HS-27A (cell line): ENCODE measurements at regions not wholly inside any gene's neighbourhood (a gene's known extent, or its start where the extent isn't known, plus 50 kb on each side); places are given as distances from the start of the nearest gene placed in this dataset.
A peak's percentile ranks its signal among the peaks of the same experiment; 100 is the strongest.

Experiments used
- DNase-seq: peaks from one replicate; pipeline ENCODE4 v3.0.0-alpha.2; 2012; ENCODE audit warnings: low read depth, missing footprints

DNA sequence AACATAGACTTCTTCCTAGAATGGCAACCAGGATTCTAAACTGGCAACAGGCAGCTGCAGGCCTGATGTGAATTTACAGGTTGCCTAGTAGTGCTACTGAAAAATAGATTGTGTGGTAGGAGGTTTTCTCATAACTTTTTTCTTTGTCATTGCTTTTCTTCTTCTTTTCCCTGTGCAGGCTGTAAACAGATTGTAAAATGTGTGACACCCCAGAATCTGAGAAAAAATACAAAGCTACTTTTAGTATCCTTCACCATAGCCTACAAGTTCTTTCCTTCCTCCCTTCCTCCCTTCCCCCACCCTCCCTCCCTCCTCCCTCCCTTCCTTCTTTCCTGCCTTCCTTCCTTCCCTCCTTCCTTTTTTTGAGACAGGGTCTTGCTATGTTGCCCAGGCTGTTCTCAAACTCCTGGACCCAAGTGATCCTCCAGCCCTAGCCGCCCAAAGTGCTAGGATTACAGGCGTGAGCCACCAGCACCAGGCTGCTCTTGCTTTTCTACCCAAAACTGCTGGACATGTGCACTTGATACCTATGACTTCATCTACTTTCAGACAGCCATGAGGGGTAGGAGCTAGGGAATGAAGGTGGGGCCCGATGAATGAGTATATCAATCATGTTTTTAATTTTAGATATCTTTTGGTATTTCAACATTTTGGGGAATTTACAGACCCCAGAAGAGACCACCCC, 114.2 kb upstream of the EEA1 start:
- no peak for DNase-seq

DNA sequence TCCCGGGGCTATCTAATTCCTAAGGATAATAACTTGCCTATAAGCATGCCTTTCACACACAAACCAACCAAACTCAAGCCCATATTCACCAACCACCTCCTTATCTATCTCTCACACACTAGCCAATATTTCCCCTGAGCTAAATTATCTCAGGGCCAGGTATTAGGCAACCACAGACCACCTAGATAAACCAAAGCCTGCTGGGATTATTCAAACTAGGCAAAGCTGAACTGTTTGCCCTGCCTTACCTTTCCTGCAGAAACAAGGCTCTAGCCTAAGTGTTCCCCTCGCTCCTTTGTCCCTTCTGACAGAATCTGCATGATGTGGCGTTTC, 114.7 kb upstream of the EEA1 start:
- DNase-seq: no peak

DNA sequence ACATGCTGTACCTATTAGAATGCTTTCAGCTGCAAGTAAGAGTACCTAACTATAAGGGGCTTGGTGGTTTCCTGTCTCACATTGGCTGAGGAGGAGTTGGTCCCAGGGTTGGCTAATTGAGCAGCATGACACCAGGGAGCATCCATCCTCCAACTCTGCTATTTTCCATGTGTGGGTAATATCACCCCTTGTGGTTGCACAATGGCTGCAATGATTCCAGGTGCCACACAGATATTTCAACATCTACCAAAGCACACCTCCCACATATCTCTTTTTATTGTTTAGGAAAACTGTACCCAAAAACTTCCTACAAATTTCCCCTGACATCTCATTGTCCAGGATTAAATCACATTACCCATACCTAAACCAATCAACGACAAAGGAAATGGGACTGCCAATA, 118.0 kb upstream of the EEA1 start:
- DNase-seq: no peak

DNA sequence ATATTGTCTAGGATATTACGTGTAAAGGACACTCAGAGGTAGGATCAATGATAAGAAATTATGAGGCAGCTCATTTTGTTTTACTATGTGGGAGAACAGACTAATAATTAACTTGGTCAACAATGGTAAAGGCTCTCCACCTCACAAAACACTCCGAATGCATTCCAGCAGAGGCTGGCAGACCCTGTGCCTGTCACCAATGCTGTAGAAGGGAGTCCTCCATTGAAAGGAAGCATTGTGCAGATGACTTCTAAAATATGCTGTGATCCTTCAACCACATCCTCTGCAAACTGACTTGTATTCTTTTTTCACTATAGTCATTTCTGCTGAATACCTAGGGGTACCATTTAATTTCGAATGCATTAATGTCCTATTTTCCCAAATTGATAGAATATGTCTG, 119.6 kb upstream of the EEA1 start:
- no peak for DNase-seq

DNA sequence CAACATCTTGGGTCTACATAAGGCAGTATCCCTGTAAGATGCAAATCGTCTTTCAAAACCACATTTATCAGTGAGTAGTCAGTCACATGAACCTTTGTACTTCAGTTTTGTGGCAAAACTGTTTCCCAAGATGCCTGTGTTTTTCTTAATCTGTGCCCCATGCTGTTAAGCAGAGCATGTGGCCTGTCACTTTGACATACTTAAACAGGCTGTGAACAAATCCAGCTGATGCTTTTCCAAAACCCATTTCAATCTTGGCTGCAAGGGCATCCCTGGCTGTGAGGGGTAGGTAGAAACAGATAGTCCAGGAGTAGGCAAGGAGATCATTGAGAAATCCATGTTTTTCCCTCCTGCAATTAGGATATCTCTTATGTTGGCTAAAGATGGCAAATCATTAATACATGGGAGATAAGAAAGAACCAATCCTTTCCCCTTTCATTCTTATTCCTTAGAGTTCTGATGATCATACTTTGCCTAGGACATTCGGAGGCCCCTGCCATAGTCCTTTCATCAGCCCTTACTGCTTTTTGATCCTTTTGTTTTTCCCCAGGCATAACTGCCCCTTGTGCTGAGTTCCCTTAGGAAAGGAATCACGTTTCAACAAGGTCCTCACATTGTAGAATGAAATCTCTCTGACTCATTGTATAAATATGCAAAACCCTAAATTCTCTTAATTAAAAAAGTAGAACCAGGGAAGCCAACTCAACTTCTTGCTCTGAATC, 121.1 kb upstream of the EEA1 start:
- peak; percentile 29 for DNase-seq

DNA sequence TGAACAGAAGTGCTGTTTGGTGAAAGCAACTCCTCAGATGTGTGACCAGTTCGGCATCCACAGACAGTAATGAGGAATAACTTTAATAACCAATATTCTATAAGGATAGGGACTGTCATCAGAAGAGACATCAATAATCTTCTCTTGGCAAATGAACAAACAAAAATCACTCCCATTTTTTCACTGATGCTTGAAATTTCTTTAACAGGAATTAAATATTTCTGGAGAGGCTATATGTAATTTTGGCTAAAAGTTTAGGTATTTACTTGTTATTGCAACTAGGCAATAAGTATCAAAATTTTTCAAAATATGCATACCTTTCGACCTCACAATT, 121.6 kb upstream of the EEA1 start:
- DNase-seq: no peak

DNA sequence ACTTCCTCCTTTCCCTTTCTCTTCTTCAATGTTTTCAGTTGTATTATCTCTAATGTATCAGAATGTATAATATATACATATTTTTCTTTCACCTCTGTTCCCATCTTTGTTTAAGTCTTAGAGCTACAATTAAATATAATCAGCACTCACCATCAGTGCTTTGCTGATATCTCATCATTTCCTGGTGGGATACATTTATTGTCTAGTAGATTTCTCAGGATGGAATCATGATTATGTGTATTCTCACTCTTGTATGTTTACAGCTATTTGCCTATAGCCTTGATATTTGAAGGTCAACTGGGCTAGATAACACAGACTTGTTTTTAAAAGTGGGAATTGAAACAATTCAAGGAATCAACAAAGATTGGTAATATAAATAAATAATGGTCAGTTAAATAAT, 124.9 kb upstream of the EEA1 start:
- DNase-seq: no peak

DNA sequence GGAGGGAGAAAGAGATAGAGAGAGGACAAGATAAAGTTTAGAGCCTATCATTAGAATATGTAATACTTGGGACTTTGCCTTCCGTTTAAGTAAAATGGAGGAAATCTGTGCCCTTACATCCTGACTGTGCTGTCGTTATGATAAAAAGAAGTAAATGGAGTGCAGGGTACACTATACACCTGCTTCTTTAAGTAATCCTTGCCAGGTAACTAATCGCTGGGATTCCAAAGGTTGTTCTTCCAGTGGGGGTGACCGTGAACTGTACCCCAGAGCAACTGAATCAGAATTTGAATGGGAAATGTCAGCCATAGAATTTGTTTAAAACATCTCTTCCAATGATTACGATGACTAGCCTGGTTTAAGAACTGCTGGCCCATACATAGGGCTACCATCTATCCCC, 126.1 kb upstream of the EEA1 start:
- no peak for DNase-seq

DNA sequence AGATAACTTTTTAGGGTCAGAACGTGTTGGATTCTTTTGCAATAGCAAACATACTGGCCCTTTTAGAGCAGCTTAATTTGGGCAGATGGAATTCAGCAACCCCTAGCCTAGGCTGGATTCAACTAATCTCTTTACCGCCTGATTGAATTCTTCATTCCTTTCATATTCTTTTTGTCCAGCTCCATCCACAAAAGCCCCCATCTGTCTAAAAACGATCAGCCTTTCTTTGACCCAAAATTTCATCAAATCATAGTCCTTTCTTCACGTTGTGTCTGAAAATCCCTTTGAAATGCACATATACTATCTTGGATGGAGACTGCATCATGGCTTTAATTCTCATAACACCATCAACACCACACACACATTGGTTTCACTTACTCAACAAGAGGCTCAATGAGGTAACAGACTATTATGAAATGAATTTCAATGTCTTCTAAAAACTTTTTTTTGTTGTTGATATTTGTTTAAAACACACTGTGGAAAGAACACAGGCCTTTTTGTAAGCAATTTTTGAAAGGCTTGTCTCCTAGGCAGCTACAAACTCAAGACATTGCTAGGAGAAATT, 128.0 kb upstream of the EEA1 start:
- DNase-seq: no peak

DNA sequence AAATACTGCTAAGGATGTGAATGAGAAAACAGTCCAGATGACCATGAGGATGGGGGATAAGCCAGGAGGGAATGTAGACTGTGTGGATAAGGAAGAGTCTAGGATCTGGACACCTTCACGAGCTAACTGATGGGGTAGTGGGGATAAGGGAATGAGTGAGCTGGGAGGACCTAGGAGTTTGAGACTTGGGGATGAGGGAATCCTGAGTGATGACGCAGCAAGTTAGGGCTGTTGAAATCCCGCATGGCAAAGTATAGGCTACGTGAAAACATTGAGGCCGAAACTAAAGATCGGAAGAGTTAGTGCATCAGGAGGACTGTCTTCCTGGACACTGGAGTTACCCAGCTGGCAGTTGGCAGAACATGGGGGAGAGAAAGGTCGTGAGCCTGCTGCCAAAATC, 129.2 kb upstream of the EEA1 start:
- DNase-seq: no peak

DNA sequence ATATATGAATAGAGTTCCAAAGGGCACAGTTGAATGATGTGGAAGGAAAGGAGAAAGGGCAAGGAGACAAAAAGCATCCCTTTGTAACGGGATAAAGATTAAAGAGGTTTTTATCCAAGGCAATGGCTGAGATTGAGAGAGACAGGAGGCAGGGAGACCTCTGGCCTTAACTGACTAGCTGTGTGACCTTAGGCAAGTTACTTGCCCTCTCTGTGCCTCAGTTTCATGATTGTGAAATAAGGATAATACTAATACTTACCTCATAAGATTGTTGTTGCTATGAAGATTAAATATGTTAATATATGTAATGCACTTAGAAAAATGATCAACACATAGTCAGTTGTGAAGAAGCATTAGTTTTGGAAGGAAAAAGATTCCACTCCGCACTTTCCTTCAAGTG, 130.2 kb upstream of the EEA1 start:
- DNase-seq: no peak

DNA sequence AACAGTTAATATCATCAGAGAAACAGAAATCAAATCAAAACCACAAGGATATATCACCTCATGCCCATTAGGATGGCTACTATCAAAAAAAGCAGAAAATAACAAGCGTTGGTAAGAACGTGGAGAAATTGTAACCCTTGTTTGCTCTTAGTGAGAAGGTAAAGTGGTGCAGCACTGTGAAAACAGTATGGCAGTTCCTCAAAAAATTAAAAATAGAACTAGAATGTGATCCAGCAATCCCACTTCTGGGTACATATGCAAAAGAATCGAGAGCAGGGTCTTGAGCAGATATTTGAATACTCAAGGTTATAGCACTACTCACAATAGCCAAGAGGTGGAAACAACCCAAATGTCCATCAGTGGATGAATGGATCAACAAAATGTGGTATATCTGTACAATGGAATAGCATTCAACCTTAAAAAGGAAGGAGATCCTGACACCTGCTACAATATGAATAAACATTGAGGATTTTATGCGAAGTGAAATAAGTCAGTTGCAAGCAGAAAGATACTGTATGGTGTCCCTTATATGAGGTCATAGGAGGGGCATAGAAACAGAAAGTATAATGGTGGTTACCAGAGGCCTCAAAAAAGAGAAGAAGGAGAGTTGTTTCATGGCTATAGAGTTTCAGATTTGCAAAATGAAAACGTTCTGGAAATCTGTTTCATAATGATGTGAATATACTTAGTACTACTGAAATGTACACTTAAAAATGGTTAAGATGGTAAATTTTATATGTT, 131.0 kb upstream of the EEA1 start:
- DNase-seq: no peak

DNA sequence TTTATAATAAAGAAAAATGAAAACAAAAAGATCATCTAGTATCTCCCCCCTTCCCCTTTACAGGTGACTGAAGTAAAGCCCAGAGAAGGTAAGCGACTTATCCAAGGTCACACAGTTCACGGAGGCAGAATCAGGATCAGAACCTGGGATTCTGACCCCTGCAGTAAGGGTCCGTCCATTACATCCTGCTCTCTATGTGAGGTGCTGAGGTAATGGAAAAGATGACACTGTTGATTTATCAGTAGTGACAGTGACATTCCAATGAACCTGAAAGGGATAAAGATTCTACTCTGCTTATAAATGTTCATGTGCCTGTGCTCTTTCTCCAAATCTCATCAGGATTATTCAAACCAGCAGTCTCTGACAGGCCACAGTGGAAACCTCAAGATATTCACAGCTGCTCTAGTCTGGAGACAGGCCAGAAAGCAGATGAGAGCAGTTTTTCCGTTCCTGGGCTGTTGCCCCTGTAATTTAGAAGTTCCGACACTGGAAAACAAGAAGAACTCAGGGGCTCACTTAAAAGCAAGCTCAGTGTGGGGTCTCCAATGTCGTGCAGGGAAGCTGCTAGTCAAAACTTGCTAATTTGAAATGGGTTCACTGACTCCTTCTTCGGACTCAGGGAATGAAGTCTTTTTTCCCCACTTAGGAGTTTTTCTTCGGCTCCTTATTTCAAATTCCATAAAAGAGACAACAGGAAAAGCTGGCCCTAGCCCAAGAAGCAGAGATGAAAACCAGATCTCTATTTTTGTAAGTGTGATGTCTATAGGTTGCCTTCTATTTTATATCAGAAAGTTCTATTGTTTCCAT, 131.8 kb upstream of the EEA1 start:
- no peak for DNase-seq

DNA sequence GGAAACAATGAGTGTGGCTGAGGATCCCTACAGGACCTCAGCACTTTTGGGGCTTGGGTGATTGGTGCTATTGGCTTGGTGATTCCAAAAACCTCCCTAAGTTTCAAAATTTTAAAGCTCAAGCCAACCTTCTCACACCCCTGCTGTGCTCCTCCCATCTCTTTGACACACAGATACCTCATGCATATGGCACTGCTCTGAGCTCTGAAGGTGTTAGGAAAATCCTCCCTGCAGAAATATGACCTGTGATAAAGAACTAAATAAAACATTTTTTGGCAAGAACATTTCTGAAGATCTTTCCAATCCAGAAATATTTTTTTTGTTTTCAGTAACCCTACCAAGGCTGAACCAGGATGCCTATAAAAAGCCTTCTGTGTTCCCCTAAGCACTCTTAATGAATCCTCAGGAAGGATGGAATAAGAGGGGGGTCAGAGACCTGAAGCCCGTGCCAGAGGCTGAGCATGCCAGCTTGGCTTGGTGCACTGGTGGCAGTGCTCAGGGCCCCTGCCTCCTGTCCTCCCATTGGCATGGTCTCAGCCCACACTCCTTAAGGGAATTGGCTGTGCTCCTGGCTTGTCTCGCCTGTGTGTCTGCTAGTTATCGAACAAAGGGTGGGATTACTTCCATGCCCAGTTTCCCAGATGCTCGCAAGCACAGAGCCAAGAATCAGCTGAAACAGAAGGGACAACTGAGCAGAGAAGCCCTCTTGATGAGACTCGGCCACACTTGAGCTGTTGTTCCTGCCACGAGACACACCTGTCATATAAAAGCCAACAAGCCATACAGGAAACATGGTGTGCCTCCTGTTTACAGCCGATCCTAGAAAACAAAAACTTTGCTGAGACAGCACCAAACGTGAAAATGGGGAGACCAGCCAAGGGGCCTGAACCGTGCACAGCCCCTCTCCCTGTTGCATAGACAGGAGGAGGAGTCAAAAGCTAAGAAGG, 132.7 kb upstream of the EEA1 start:
- DNase-seq: no peak

DNA sequence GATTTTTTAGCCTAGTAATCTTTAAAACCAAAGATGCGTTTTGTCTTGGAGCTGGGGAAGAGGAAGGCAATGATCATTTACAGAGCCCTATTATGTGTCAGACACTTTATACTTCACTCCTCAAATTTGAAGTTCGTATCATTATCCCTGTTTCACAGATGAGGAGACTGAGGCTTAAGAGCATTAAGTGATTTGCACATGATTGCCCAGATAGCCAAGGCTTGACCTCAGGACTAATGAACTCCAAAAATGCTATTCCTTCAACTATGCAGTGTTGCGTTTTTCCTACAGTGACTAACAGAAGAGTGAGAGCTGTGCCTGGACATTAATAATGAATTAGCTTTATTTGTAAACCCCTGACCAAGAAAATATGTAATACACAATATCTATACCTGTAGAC, 136.8 kb upstream of the EEA1 start:
- no peak for DNase-seq

DNA sequence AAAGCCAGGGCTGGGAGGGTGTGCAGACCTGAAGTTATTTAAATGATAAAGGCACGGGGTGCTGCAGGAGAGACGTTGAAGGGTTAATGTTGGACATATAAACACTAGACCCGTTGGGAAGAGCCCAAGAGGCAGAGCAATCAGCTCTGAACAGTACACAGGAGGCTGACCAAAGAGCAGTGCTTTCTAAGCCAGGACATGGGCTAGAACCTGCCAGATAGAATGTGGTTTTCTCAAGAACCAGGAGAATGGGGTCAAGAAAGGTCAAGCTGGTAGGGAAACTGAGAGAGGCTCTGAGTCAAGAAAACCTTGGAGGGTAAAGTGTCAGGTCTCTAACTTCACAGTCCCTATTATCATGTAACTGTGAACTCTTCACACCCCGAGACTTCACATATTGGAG, 143.2 kb upstream of the EEA1 start:
- DNase-seq: no peak

DNA sequence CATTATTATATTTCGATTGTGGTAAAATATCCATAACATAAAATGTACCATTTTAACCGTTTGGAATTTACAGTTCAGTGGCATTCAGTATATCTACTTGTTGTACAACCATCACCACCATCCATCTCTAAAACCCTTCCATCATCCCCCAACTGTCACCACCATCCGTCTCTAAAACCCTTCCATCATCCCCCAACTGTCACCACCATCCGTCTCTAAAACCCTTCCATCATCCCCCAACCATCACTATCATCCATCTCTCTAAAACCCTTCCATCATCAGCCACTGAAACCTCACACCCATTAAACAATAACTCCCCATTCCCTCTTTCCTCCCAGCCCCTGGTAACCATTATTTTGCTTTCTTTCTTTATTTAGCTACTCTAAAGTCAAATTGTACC, 144.2 kb upstream of the EEA1 start:
- DNase-seq: no peak

DNA sequence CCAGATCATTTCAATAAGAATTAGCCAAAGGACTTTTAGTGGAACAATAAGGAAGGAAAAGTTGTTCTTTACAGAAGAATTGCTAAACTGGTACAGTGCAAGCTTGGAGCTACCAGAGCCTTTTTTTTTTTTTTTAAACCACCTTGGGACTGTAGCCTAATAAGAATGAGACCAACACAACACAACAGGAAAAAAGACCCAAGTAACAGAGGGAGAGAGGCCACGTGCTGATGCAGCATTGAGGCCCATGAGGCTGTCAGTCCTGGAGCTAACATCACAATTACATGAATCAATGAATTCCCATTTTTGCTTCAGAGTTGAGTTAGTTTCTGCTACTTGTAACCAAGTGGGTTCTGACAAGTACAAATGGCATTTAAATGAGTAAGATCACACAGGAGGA, 149.0 kb upstream of the EEA1 start:
- DNase-seq: no peak

DNA sequence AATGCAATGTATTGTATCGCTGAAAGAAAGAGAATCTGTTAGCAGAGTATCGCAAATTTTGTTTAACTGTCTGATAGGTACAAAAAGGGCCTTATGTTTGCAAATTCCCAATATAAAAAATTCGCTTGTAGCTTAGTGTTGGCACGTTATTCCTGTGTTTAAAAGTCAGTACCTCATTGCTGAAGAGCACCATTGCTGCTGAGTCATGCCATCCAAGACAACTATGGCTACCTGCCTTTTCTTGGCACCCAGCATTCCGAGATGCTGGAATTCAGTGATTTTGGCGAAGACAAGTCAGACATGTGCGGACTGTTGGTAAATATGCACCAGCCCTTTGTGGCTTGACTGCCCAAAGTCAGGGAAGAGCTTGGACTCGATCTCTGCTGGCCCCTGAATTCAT, 149.5 kb upstream of the EEA1 start:
- DNase-seq: no peak

DNA sequence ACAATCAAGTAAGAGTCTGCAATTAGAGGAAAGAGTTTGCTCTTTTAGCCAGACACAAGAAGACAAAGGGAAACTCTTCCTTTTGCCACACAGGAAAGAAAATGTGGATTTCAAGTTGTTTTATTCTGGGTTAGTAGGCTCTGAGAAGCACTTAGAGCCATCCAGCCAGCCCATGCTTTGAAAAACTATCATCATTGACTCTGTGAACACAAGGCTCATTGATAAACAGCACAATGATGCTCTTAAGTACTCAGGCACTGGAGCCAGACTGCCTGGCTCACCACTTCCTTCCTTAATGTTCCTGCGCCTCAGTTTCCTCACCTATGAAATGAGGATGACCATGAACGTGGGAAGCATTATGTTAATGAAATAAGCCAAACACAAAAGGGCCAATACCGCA, 150.2 kb upstream of the EEA1 start:
- DNase-seq: no peak

DNA sequence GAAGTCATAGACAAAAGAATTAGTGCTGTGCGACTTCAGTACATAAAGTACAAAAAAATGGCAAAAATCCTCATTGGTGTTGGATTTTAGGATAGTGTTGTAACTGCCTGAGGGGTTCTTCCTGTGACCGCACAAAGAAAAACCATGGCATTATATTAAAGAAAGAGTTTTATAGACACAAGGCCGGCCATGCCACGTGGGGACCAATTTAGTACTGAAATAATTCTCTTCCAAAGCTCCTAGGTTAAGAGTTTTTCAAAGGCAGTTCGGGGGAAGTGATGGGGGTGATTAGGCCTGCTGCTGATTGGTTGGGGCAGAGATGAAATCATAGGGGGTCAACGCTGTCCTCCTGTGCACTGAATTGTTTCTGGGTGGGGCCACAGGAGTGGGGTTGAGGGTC, 150.9 kb upstream of the EEA1 start:
- no peak for DNase-seq
